ENCODE measurements at regions not wholly inside any gene's neighbourhood (a gene's known extent, or its start where the extent isn't known, plus 50 kb on each side); places are given as distances from the start of the nearest gene placed in this dataset.

DNA sequence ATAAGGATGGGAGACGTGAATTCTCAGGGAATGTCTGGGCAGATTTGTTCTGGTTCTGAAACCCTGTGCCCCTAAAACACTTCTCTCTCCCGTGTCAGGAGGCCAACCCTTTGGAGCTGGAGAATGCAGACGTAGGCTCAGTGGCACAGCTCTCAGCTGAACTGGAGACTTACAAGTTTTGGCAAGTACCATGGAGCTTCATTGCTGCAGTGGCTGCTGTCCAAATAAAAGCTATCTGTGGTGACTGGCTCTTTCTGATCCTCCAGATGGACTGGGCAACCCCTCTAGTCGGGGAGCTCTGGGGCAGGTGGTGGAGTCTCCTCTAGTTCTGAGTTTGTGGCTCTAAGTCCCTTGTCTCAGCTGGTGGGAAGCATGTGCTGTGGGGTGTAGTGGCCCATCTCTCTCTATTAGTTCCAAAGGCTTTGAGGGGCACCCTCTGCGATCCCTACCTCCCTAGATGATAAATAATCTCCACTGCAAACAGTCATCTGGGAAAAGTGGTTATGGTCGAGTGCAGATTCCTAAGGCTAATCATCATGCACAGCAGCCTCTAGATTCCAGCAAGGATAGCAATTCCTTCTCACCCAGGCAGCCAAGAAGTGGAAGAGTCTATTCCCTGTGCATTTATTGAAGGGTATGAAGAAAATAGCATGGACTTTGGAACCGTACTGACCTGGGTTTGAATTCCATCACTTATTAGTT, 204.2 kb upstream of the KLF4 start:
- Histone ChIP-seq H3K4me2 (no peak overlapping the region), H2AFZ (ENCODE audit: low read depth) (no peak overlapping the region), H3K9ac (no peak overlapping the region), H3K79me2 (ENCODE audit: insufficient read depth, low read depth) (no peaks in the 10 kb centered on the region), H3K27me3 (ENCODE audit: insufficient read depth, low read depth) (no peaks in the 10 kb centered on the region), H3K36me3 (ENCODE audit: insufficient read depth) (no peaks in the 10 kb centered on the region), H3K27ac (no peak overlapping the region), H3K4me1 (ENCODE audit: low read depth, poor library complexity, severe bottlenecking) (no peaks in the 10 kb centered on the region), H4K20me1 (ENCODE audit: insufficient read depth) (no peaks in the 10 kb centered on the region), H3K4me3 (IDR thresholded peaks at IDR 0.05; ENCODE audit: insufficient read depth, low read depth, low read length) (no peak overlapping the region)
- TF ChIP-seq, protein P1, sequence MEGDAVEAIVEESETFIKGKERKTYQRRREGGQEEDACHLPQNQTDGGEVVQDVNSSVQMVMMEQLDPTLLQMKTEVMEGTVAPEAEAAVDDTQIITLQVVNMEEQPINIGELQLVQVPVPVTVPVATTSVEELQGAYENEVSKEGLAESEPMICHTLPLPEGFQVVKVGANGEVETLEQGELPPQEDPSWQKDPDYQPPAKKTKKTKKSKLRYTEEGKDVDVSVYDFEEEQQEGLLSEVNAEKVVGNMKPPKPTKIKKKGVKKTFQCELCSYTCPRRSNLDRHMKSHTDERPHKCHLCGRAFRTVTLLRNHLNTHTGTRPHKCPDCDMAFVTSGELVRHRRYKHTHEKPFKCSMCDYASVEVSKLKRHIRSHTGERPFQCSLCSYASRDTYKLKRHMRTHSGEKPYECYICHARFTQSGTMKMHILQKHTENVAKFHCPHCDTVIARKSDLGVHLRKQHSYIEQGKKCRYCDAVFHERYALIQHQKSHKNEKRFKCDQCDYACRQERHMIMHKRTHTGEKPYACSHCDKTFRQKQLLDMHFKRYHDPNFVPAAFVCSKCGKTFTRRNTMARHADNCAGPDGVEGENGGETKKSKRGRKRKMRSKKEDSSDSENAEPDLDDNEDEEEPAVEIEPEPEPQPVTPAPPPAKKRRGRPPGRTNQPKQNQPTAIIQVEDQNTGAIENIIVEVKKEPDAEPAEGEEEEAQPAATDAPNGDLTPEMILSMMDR (conservative IDR thresholded peaks at IDR 0.05; ENCODE audit: low read depth, low read length): no peak

DNA sequence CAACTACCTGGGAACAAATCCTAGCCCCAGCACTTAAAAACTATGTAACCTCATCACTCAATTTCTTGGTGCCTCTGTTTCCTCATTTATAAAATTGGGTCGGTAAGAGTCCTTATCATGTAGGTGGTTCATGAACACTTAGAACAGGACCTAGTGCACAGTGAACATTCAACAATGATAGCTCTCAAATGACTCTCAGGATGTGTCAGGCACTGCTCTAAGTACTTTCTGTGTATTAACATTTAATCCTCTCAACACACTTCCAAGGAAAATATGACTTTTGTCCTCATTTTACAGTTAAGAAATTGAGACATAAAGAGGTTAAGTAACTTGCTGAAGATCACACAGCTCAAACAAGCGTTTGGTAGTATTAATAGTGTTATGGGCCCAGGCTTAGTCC, 202.1 kb upstream of the KLF4 start:
- Histone ChIP-seq H2AFZ (ENCODE audit: low read depth) (no peak overlapping the region), H3K27ac (no peak overlapping the region), H3K36me3 (ENCODE audit: insufficient read depth) (no peaks in the 10 kb centered on the region), H3K4me2 (no peak overlapping the region), H4K20me1 (ENCODE audit: insufficient read depth) (no peaks in the 10 kb centered on the region), H3K4me1 (ENCODE audit: low read depth, poor library complexity, severe bottlenecking) (no peaks in the 10 kb centered on the region), H3K9ac (no peak overlapping the region), H3K4me3 (IDR thresholded peaks at IDR 0.05; ENCODE audit: insufficient read depth, low read depth, low read length) (no peak overlapping the region), H3K27me3 (ENCODE audit: insufficient read depth, low read depth) (no peaks in the 10 kb centered on the region), H3K79me2 (ENCODE audit: insufficient read depth, low read depth) (no peaks in the 10 kb centered on the region)
- TF ChIP-seq, protein P1 (conservative IDR thresholded peaks at IDR 0.05; ENCODE audit: low read depth, low read length): no peak

DNA sequence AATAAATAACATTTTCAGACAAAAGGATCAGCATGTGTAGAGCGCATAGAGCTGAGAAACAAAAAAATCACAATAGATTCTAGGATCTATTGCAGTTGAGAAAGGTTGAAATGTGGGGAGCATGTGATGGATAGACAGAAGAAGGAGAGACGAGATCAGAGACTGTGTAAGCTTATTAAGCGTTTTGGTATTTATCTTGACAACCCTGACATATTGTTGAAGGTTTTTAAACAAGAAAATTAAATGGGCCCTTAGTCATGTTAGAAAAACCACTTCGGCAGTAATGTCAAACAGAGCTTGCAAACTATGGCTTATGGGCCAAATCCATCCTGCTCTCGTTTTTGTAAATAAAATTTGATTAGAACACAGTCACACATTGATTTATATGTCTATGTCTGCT, 200.5 kb upstream of the KLF4 start:
- no peaks in the 10 kb centered on the region for H4K20me1 ChIP-seq (ENCODE audit: insufficient read depth)
- no peak overlapping the region for H3K27ac ChIP-seq
- TF ChIP-seq, protein P1 (conservative IDR thresholded peaks at IDR 0.05; ENCODE audit: low read depth, low read length): no peak
- H3K4me3 ChIP-seq (IDR thresholded peaks at IDR 0.05; ENCODE audit: insufficient read depth, low read depth, low read length): no peak overlapping the region
- H3K4me2 ChIP-seq: no peak overlapping the region
- no peak overlapping the region for H3K9ac ChIP-seq
- H2AFZ ChIP-seq (ENCODE audit: low read depth): no peak overlapping the region
- H3K4me1 ChIP-seq (ENCODE audit: low read depth, poor library complexity, severe bottlenecking): no peaks in the 10 kb centered on the region
- no peaks in the 10 kb centered on the region for H3K27me3 ChIP-seq (ENCODE audit: insufficient read depth, low read depth)
- no peaks in the 10 kb centered on the region for H3K36me3 ChIP-seq (ENCODE audit: insufficient read depth)
- no peaks in the 10 kb centered on the region for H3K79me2 ChIP-seq (ENCODE audit: insufficient read depth, low read depth)

- Histone ChIP-seq H3K27ac (no peak overlapping the region), H3K9ac (no peak overlapping the region), H3K36me3 (ENCODE audit: insufficient read depth) (no peaks in the 10 kb centered on the region), H3K27me3 (ENCODE audit: insufficient read depth, low read depth) (no peaks in the 10 kb centered on the region), H3K4me1 (ENCODE audit: low read depth, poor library complexity, severe bottlenecking) (no peaks in the 10 kb centered on the region), H3K4me3 (IDR thresholded peaks at IDR 0.05; ENCODE audit: insufficient read depth, low read depth, low read length) (no peak overlapping the region), H4K20me1 (ENCODE audit: insufficient read depth) (no peaks in the 10 kb centered on the region), H3K4me2 (no peak overlapping the region), H2AFZ (ENCODE audit: low read depth) (no peak overlapping the region), H3K79me2 (ENCODE audit: insufficient read depth, low read depth) (no peaks in the 10 kb centered on the region)
- TF ChIP-seq, protein P1 (conservative IDR thresholded peaks at IDR 0.05; ENCODE audit: low read depth, low read length): no peak
Observed at GRCh38 chr9:107688728-107689127, 199.2 kb upstream of the KLF4 start.

All from KMS-11 (cell line).